Thyroid gland (tissue), 4 donors: ENCODE measurements at regions not wholly inside any gene's neighbourhood (a gene's known extent, or its start where the extent isn't known, plus 50 kb on each side); places are given as distances from the start of the nearest gene placed in this dataset.
"Not testable (repeated sequence)": the region's sequence is repeated elsewhere in the genome, so short reads cannot be mapped to it uniquely, and the experiment has no call there.

Experiments used
- DNase-seq, 2 donors: peaks; one replicate each; pipeline ENCODE4 v3.0.0-alpha.2; 2019
- H3K27ac ChIP-seq, 3 donors: fragments of 200-600 bp; sonication (generic); 1 replicate in 2 of 3; 2 replicates in 1 of 3; pipeline ENCODE4 v1.5.1; 2016 to 2019; ENCODE audit warnings: mild to moderate bottlenecking in 1 of 3, moderate library complexity in 1 of 3
- H3K27me3 ChIP-seq: fragments of 200-600 bp; sonication (generic); one replicate; pipeline ENCODE4 v1.5.1; 2019
- H3K36me3 ChIP-seq, 2 donors: fragments of 200-600 bp; sonication (generic); one replicate each; pipeline ENCODE4 v1.5.1; 2016 to 2019
- H3K4me1 ChIP-seq, 2 donors: fragments of 200-600 bp; sonication (generic); one replicate each; pipeline ENCODE4 v1.5.1; 2017 to 2019
- H3K4me3 ChIP-seq, 3 donors: fragments of 200-600 bp; sonication (generic); replicated peaks in 1 of 3; 1 replicate in 2 of 3; 2 replicates in 1 of 3; pipeline ENCODE4 v1.5.1; 2016; ENCODE audit warnings: mild to moderate bottlenecking in 1 of 3
- H3K9me3 ChIP-seq: fragments of 200-600 bp; sonication (generic); one replicate; pipeline ENCODE4 v1.5.1; 2017
- CTCF ChIP-seq, 6 experiments: fragments of 200-600 bp in 3 of 6; fragments of 450-650 bp in 3 of 6; sonication (generic) in 3 of 6; IDR thresholded peaks; one replicate each; pipeline ENCODE4 v1.5.1; 2016 to 2019; ENCODE audit warnings: antibody characterized with exemption in 6 of 6, mild to moderate bottlenecking in 2 of 6, inconsistent platforms in 1 of 6, moderate library complexity in 1 of 6
- POLR2A ChIP-seq, 2 donors: fragments of 450-650 bp; IDR thresholded peaks; one replicate each; pipeline ENCODE4 v1.6.1; 2017; ENCODE audit warnings: antibody characterized with exemption in 2 of 2, mild to moderate bottlenecking in 2 of 2, moderate library complexity in 1 of 2
- WGBS, 2 donors: methylation state at CpG; one replicate each; pipeline ENCODE4 v1.1.5; 2017; 5-methylcytosine and 5-hydroxymethylcytosine counted together
- intact Hi-C: fragments of 100-400 bp; cut with DNase I; formaldehyde crosslinking; loops from one replicate; pipeline ENCODE4 v1.15.1; 2023

- Histone ChIP-seq H3K27me3 (no peaks in the 10 kb centered on the region), H3K27ac (no peak overlapping the region), H3K36me3 (no peaks in the 10 kb centered on the region), H3K9me3 (no peaks in the 10 kb centered on the region), H3K4me3 (no peak overlapping the region), H3K4me1 (peaks cover 3% of the 10 kb centered on the region in 2 donors)
- no peak for DNase-seq
- 95 to 97% methylated on average over 2 of the region's 2 CpGs for WGBS, 2 donors
- TF ChIP-seq CTCF (IDR thresholded peaks at IDR 0.05) (no peak), POLR2A (IDR thresholded peaks at IDR 0.05) (no peak)
- intact Hi-C loops, result no loop called here
These were observed 195.9 kb upstream of the DDX18 start for GRCh38 chr2:117618607-117619006.

DNA sequence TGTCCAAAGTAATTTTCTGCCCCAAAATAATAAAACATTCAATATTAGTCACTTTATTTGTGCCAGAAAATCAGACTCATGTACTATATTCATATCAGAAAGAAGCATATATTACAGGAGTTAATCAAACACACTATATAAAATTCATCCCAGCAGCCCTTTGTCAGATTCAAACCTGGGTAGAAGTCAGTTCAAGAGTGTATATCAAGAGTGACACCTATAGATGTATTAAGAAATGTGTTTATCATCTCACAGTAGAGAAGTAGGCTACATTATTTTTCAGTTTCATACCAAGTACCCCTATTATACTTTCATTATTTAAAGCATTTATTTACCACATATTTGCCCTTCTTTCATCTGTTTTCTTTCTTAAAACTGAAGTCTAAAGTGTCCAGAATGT is 193.2 kb upstream of the DDX18 start:
- H3K36me3 ChIP-seq, result no peaks in the 10 kb centered on the region
- peaks cover 3% of the 10 kb centered on the region in 2 donors for H3K4me1 ChIP-seq
- no peak overlapping the region for H3K4me3 ChIP-seq
- TF ChIP-seq POLR2A (IDR thresholded peaks at IDR 0.05) (no peak), CTCF (IDR thresholded peaks at IDR 0.05) (no peak)
- no peak overlapping the region for H3K27ac ChIP-seq
- no peaks in the 10 kb centered on the region for H3K27me3 ChIP-seq
- no peak for DNase-seq
- H3K9me3 ChIP-seq, result no peaks in the 10 kb centered on the region
- intact Hi-C loops, result no loop called here

DNA sequence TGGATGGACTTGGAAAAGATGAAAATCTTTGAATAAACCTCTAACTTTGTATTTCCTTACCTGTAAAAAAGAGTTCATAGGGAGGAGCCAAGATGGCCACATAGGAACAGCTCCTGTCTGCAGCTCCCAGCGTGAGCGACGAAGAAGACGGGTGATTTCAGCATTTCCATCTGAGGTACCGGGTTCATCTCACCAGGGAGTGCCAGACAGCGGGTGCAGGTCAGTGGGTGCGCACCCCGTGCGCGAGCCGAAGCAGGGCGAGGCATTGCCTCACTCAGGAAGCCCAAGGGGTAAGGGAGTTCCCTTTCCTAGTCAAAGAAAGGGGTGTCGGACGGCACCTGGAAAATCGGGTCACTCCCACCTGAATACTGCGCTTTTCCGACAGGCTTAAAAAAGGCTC is 191.3 kb upstream of the DDX18 start:
- intact Hi-C loops, DNase-seq, H3K27me3 ChIP-seq, H3K27ac ChIP-seq, H3K4me3 ChIP-seq, H3K36me3 ChIP-seq, H3K9me3 ChIP-seq, H3K4me1 ChIP-seq: not testable (repeated sequence)
- WGBS, 2 donors, result 91 to 95% methylated on average over 17 of the region's 17 CpGs

- no peaks in the 10 kb centered on the region for H3K36me3 ChIP-seq
- no peak for TF ChIP-seq POLR2A (IDR thresholded peaks at IDR 0.05)
- TF ChIP-seq CTCF (IDR thresholded peaks at IDR 0.05), result no peak
- H3K4me1 ChIP-seq, result no peaks in the 10 kb centered on the region
- H3K27ac ChIP-seq, result no peak overlapping the region
- 88 to 89% methylated on average over 5 of the region's 5 CpGs for WGBS, 2 donors
- H3K9me3 ChIP-seq, result no peaks in the 10 kb centered on the region
- no peak for DNase-seq
- intact Hi-C loops, result no loop called here
- no peak overlapping the region for H3K4me3 ChIP-seq
- H3K27me3 ChIP-seq, result no peaks in the 10 kb centered on the region
These were observed 183.1 kb upstream of the DDX18 start for GRCh38 chr2:117631152-117631945.

DNA sequence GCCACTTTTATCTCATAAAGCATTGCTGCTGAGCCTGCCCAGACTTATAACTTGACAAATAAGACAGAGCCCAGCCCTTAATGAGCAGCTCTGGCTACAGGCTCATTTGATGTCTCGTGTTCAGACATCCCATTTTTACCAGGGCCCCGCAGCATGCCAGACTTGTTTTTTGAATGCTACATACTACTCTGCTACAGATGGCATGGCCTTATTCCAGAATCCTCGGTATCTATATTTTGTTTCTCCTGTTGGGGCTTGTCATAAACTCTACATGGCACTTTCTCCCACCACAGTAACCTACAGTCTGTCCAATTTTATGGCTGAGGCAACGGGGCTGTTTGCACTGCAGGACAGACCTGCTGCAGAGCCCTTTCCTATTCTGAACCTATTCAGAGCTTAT is 179.0 kb upstream of the DDX18 start:
- no peak overlapping the region for H3K4me3 ChIP-seq
- no peak for TF ChIP-seq POLR2A (IDR thresholded peaks at IDR 0.05)
- no peak for TF ChIP-seq CTCF (IDR thresholded peaks at IDR 0.05)
- H3K27me3 ChIP-seq, result no peaks in the 10 kb centered on the region
- no peaks in the 10 kb centered on the region for H3K9me3 ChIP-seq
- no peaks in the 10 kb centered on the region for H3K4me1 ChIP-seq
- no peak for DNase-seq
- WGBS, 2 donors, result 66 to 90% methylated on average over 4 of the region's 4 CpGs
- no peak overlapping the region for H3K27ac ChIP-seq
- H3K36me3 ChIP-seq, result no peaks in the 10 kb centered on the region
- intact Hi-C loops, result no loop called here
